HPDE6-E6E7 (cell line): ENCODE measurements at regions not wholly inside any gene's neighbourhood (a gene's known extent, or its start where the extent isn't known, plus 50 kb on each side); places are given as distances from the start of the nearest gene placed in this dataset.
"Not testable (repeated sequence)": the region's sequence is repeated elsewhere in the genome, so short reads cannot be mapped to it uniquely, and the experiment has no call there.

ENCODE experiments used
- DNase-seq: peaks from one replicate; pipeline ENCODE4 v3.0.0; 2011; ENCODE audit warnings: missing footprints; ENCODE audit errors: extremely low spot score

GRCh38 chr15:95680728-95681127 lies 649.8 kb upstream of the NR2F2 start:
- no peak for DNase-seq

GRCh38 chr15:95681836-95682544 lies 648.5 kb upstream of the NR2F2 start:
- DNase-seq, result no peak

GRCh38 chr15:95684126-95684525 lies 646.4 kb upstream of the NR2F2 start:
- DNase-seq, result no peak

- peak; percentile 74 for DNase-seq
Measured at GRCh38 chr15:95684693-95685115, 645.8 kb upstream of the NR2F2 start.

GRCh38 chr15:95687061-95687460 lies 643.4 kb upstream of the NR2F2 start:
- DNase-seq, result no peak

GRCh38 chr15:95687686-95688085 lies 642.8 kb upstream of the NR2F2 start:
- DNase-seq, result no peak

GRCh38 chr15:95690631-95691340 lies 639.7 kb upstream of the NR2F2 start:
- no peak for DNase-seq

GRCh38 chr15:95693917-95694316 lies 636.6 kb upstream of the NR2F2 start:
- no peak for DNase-seq

GRCh38 chr15:95698230-95698629 lies 632.3 kb upstream of the NR2F2 start:
- no peak for DNase-seq

GRCh38 chr15:95698951-95699350 lies 631.5 kb upstream of the NR2F2 start:
- DNase-seq, result no peak

- no peak for DNase-seq
Measured at GRCh38 chr15:95699578-95699977, 630.9 kb upstream of the NR2F2 start.

- not testable (repeated sequence) for DNase-seq
Measured at GRCh38 chr15:95700692-95701091, 629.8 kb upstream of the NR2F2 start.

GRCh38 chr15:95701410-95701809 lies 629.1 kb upstream of the NR2F2 start:
- no peak for DNase-seq

GRCh38 chr15:95709959-95710695 lies 620.4 kb upstream of the NR2F2 start:
- DNase-seq, result no peak

GRCh38 chr15:95712785-95713184 lies 617.7 kb upstream of the NR2F2 start:
- no peak for DNase-seq

GRCh38 chr15:95713324-95713723 lies 617.2 kb upstream of the NR2F2 start:
- no peak for DNase-seq

GRCh38 chr15:95715116-95715903 lies 615.2 kb upstream of the NR2F2 start:
- no peak for DNase-seq

- no peak for DNase-seq
Measured at GRCh38 chr15:95715906-95716656, 614.4 kb upstream of the NR2F2 start.

GRCh38 chr15:95716708-95717107 lies 613.8 kb upstream of the NR2F2 start:
- no peak for DNase-seq

- DNase-seq, result no peak
Measured at GRCh38 chr15:95718441-95718840, 612.1 kb upstream of the NR2F2 start.
